GM23248 (cell line): ENCODE measurements at regions not wholly inside any gene's neighbourhood (a gene's known extent, or its start where the extent isn't known, plus 50 kb on each side); places are given as distances from the start of the nearest gene placed in this dataset.

Experiments used
- DNase-seq: peaks from one replicate; pipeline ENCODE4 v3.0.0-alpha.2; 2015
- H2AFZ ChIP-seq: fragments of 200-600 bp; sonication (generic); 2 replicates; pipeline ENCODE4 v1.6.1; 2016; ENCODE audit warnings: antibody characterized with exemption
- H3F3A ChIP-seq: fragments of 200-600 bp; sonication (generic); 2 replicates; pipeline ENCODE4 v1.6.1; 2016; ENCODE audit warnings: mild to moderate bottlenecking, antibody characterized with exemption, mixed run types; ENCODE audit not compliant: insufficient read depth
- H3K27ac ChIP-seq: fragments of 200-600 bp; sonication (generic); 2 replicates; pipeline ENCODE4 v1.5.1; 2016; ENCODE audit warnings: mild to moderate bottlenecking
- H3K27me3 ChIP-seq: fragments of 200-600 bp; sonication (generic); replicated peaks from 2 replicates; pipeline ENCODE4 v1.6.1; 2016; ENCODE audit warnings: mild to moderate bottlenecking; ENCODE audit not compliant: insufficient read depth
- H3K36me3 ChIP-seq: fragments of 200-600 bp; sonication (generic); 2 replicates; pipeline ENCODE4 v1.6.1; 2016; ENCODE audit warnings: low read depth, mild to moderate bottlenecking
- H3K4me1 ChIP-seq: fragments of 200-600 bp; sonication (generic); 2 replicates; pipeline ENCODE4 v1.6.1; 2016; ENCODE audit warnings: mild to moderate bottlenecking; ENCODE audit not compliant: insufficient read depth
- H3K4me2 ChIP-seq: fragments of 200-600 bp; sonication (generic); one replicate; pipeline ENCODE4 v1.6.1; 2016; ENCODE audit warnings: mild to moderate bottlenecking; ENCODE audit not compliant: unreplicated experiment
- H3K4me3 ChIP-seq: fragments of 200-600 bp; sonication (generic); 2 replicates; pipeline ENCODE4 v1.5.1; 2016; ENCODE audit warnings: mild to moderate bottlenecking
- H3K79me2 ChIP-seq: fragments of 200-600 bp; sonication (generic); 2 replicates; pipeline ENCODE4 v1.6.1; 2016; ENCODE audit warnings: mild to moderate bottlenecking; ENCODE audit not compliant: insufficient read depth
- H3K9ac ChIP-seq: fragments of 200-600 bp; sonication (generic); 2 replicates; pipeline ENCODE4 v1.6.1; 2016; ENCODE audit warnings: mild to moderate bottlenecking
- H3K9me2 ChIP-seq: fragments of 200-600 bp; sonication (generic); 2 replicates; pipeline ENCODE4 v1.6.1; 2016; ENCODE audit warnings: mixed run types, mild to moderate bottlenecking, moderate library complexity; ENCODE audit not compliant: insufficient read depth
- H3K9me3 ChIP-seq: fragments of 200-600 bp; sonication (generic); one replicate; pipeline ENCODE4 v1.6.1; 2017; ENCODE audit warnings: low read depth
- H4K20me1 ChIP-seq: fragments of 200-600 bp; sonication (generic); 2 replicates; pipeline ENCODE4 v1.6.0; 2016; ENCODE audit not compliant: insufficient read depth
- EZH2 ChIP-seq: fragments of 200-600 bp; sonication (generic); IDR thresholded peaks from 2 replicates; pipeline ENCODE4 v1.6.1; 2018; ENCODE audit warnings: antibody characterized with exemption, mild to moderate bottlenecking; ENCODE audit not compliant: insufficient read depth, poor library complexity, severe bottlenecking
- EZH2phosphoT487 ChIP-seq: fragments of 200-600 bp; sonication (generic); IDR thresholded peaks from 2 replicates; pipeline ENCODE4 v1.6.1; 2018; ENCODE audit warnings: antibody characterized with exemption, moderate library complexity, mild to moderate bottlenecking, low read depth; ENCODE audit not compliant: insufficient read depth
- WGBS, 2 experiments: methylation state at CpG; one replicate each; pipeline ENCODE4 v1.1.6; 2015 to 2017; ENCODE audit warnings: low lambda C conversion rate in 2 of 2, low coverage in 1 of 2; ENCODE audit errors: missing lambda C conversion rate in 2 of 2; 5-methylcytosine and 5-hydroxymethylcytosine counted together
- in situ Hi-C: fragments of 300-500 bp; cut with MboI; formaldehyde crosslinking; loops from 2 replicates; pipeline ENCODE4 v1.15.0; 2020

DNA sequence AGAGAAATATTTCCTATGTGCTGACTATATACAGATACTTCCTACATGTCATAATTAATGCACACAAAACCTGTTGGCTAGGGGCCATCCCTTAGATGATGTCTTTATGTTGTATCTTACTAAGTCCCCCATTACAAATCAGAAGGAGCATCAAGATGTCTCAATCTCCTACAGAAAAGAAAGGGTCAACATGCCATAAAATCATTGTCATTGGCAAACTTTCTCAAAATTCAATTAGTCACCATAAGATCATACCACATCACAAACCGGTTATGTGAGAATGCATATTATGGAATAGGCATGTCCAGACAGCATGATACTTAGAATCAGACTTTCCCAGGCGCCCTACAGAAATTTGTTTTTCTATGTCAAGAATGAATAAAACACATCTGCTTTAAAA lies 175.2 kb upstream of the TET2 start:
- Histone ChIP-seq H3F3A (no peaks in the 10 kb centered on the region), H3K9me2 (no peaks in the 10 kb centered on the region), H3K27ac (no peak overlapping the region), H3K9ac (no peak overlapping the region), H3K4me2 (no peak overlapping the region), H2AFZ (no peak overlapping the region), H3K9me3 (no peaks in the 10 kb centered on the region), H3K79me2 (no peaks in the 10 kb centered on the region), H4K20me1 (no peaks in the 10 kb centered on the region), H3K4me1 (no peaks in the 10 kb centered on the region), H3K36me3 (no peaks in the 10 kb centered on the region), H3K4me3 (no peak overlapping the region), H3K27me3 (no peaks in the 10 kb centered on the region)
- no peak for DNase-seq
- in situ Hi-C loops: no loop called here
- TF ChIP-seq EZH2phosphoT487 (no peak), EZH2 (no peak)
- 9 to 17% methylated on average over 2 of the region's 2 CpGs for WGBS, 2 experiments

GRCh38 chr4:104973708-104974107 lies 173.0 kb upstream of the TET2 start:
- Histone ChIP-seq H3K27ac (no peak overlapping the region), H4K20me1 (no peaks in the 10 kb centered on the region), H2AFZ (no peak overlapping the region), H3K9me2 (no peaks in the 10 kb centered on the region), H3K27me3 (no peaks in the 10 kb centered on the region), H3K9me3 (no peaks in the 10 kb centered on the region), H3K9ac (no peak overlapping the region), H3K4me3 (no peak overlapping the region), H3F3A (no peaks in the 10 kb centered on the region), H3K4me2 (no peak overlapping the region), H3K36me3 (no peaks in the 10 kb centered on the region), H3K79me2 (no peaks in the 10 kb centered on the region), H3K4me1 (no peaks in the 10 kb centered on the region)
- in situ Hi-C loops: no loop called here
- no peak for DNase-seq
- 2 to 6% methylated on average over 2 of the region's 2 CpGs for WGBS, 2 experiments
- no peak for TF ChIP-seq EZH2
- TF ChIP-seq EZH2phosphoT487: no peak

- Histone ChIP-seq H4K20me1 (no peaks in the 10 kb centered on the region), H3K9me2 (no peaks in the 10 kb centered on the region), H3K27ac (no peak overlapping the region), H3F3A (no peaks in the 10 kb centered on the region), H3K27me3 (no peaks in the 10 kb centered on the region), H3K4me3 (no peak overlapping the region), H3K9ac (no peak overlapping the region), H2AFZ (no peak overlapping the region), H3K36me3 (no peaks in the 10 kb centered on the region), H3K4me2 (no peak overlapping the region), H3K4me1 (no peaks in the 10 kb centered on the region), H3K9me3 (no peaks in the 10 kb centered on the region), H3K79me2 (no peaks in the 10 kb centered on the region)
- TF ChIP-seq EZH2phosphoT487 (no peak), EZH2 (no peak)
- in situ Hi-C loops: no loop called here
- DNase-seq: no peak
- 0 to 10% methylated on average over 1 of the region's 1 CpG for WGBS, 2 experiments
Observed at GRCh38 chr4:104975617-104976016, 171.1 kb upstream of the TET2 start.

- no peak overlapping the region for H3K4me2 ChIP-seq
- H3K9me3 ChIP-seq: no peaks in the 10 kb centered on the region
- no peaks in the 10 kb centered on the region for H3K79me2 ChIP-seq
- H3K27ac ChIP-seq: no peak overlapping the region
- TF ChIP-seq EZH2: no peak
- no peak for TF ChIP-seq EZH2phosphoT487
- H3F3A ChIP-seq: no peaks in the 10 kb centered on the region
- no peak overlapping the region for H2AFZ ChIP-seq
- H3K9ac ChIP-seq: no peak overlapping the region
- no peaks in the 10 kb centered on the region for H3K4me1 ChIP-seq
- 5 to 10% methylated on average over 2 of the region's 2 CpGs for WGBS, 2 experiments
- in situ Hi-C loops: no loop called here
- no peaks in the 10 kb centered on the region for H4K20me1 ChIP-seq
- H3K4me3 ChIP-seq: no peak overlapping the region
- no peaks in the 10 kb centered on the region for H3K36me3 ChIP-seq
- DNase-seq: no peak
- no peaks in the 10 kb centered on the region for H3K9me2 ChIP-seq
- no peaks in the 10 kb centered on the region for H3K27me3 ChIP-seq
Observed at GRCh38 chr4:104976262-104976661, 170.4 kb upstream of the TET2 start.
